GM18868 (cell line): ENCODE measurements at regions not wholly inside any gene's neighbourhood (a gene's known extent, or its start where the extent isn't known, plus 50 kb on each side); places are given as distances from the start of the nearest gene placed in this dataset.

Source experiments
- ATAC-seq: cut with Tn5 transposase; IDR thresholded peaks from one replicate; pipeline ENCODE4 v1.9.1; 2021; ENCODE audit warnings: mild to moderate bottlenecking, moderate library complexity; ENCODE audit not compliant: unreplicated experiment

GRCh38 chr10:52440612-52441285 is 126.7 kb downstream of the DKK1 start:
- ATAC-seq, result no peak

GRCh38 chr10:52442576-52442975 is 128.5 kb downstream of the DKK1 start:
- no peak for ATAC-seq

- no peak for ATAC-seq
These were observed 129.6 kb downstream of the DKK1 start for GRCh38 chr10:52443419-52444388.

GRCh38 chr10:52446391-52446790 is 132.3 kb downstream of the DKK1 start:
- no peak for ATAC-seq

GRCh38 chr10:52447931-52448353 is 133.9 kb downstream of the DKK1 start:
- ATAC-seq, result no peak

- ATAC-seq, result no peak
These were observed 136.7 kb downstream of the DKK1 start for GRCh38 chr10:52450762-52451291.

- ATAC-seq, result no peak
These were observed 137.7 kb downstream of the DKK1 start for GRCh38 chr10:52451817-52452216.

GRCh38 chr10:52452600-52453493 is 138.8 kb downstream of the DKK1 start:
- no peak for ATAC-seq

- ATAC-seq, result no peak
These were observed 139.4 kb downstream of the DKK1 start for GRCh38 chr10:52453501-52453900.

GRCh38 chr10:52454491-52454890 is 140.4 kb downstream of the DKK1 start:
- ATAC-seq, result no peak

GRCh38 chr10:52455098-52455497 is 141.0 kb downstream of the DKK1 start:
- no peak for ATAC-seq

GRCh38 chr10:52459097-52459496 is 145.0 kb downstream of the DKK1 start:
- no peak for ATAC-seq

GRCh38 chr10:52463826-52464225 is 149.7 kb downstream of the DKK1 start:
- ATAC-seq, result no peak

- no peak for ATAC-seq
These were observed 150.5 kb downstream of the DKK1 start for GRCh38 chr10:52464368-52465124.

- peak; percentile 36 for ATAC-seq
These were observed 151.1 kb downstream of the DKK1 start for GRCh38 chr10:52465202-52465601.

- ATAC-seq, result no peak
These were observed 152.4 kb downstream of the DKK1 start for GRCh38 chr10:52466464-52466863.

GRCh38 chr10:52469970-52470705 is 156.1 kb downstream of the DKK1 start:
- no peak for ATAC-seq

- ATAC-seq, result no peak
These were observed 158.5 kb downstream of the DKK1 start for GRCh38 chr10:52472406-52473146.

GRCh38 chr10:52474265-52474664 is 160.2 kb downstream of the DKK1 start:
- ATAC-seq, result no peak
